ENCODE measurements at regions not wholly inside any gene's neighbourhood (a gene's known extent, or its start where the extent isn't known, plus 50 kb on each side); places are given as distances from the start of the nearest gene placed in this dataset.

DNA sequence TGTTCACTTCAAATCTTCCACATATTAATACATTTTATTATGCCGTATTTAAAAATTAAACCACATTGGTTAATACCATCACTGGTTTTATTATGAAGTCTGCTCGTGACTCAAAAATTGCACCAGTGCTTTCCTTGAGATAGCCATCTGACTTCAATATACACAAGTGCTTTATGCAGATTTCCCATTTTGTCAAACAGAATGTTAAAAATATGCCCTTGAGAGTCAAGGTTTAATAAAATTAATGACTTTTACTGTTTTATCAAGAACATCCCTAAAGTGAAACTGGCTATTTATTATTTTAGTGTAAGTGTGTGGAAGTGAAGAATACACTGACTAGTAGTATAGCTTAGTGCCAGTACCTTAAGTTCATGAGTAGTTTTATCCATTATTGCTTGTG, 139.3 kb upstream of the SOX2 start:
- no peak for DNase-seq
- Histone ChIP-seq H3K27me3 (no peaks in the 10 kb centered on the region), H3K27ac (no peak overlapping the region), H3K4me3 (no peak overlapping the region), H3K4me1 (no peaks in the 10 kb centered on the region), H3K9me3 (no peaks in the 10 kb centered on the region), H3K36me3 (ENCODE audit: low read depth, missing control alignments) (no peaks in the 10 kb centered on the region)
- intact Hi-C loops (cut with DNase I; ENCODE audit: low total_unique reads), result no loop called here
- no peak for TF ChIP-seq POLR2A (IDR thresholded peaks at IDR 0.05)
- TF ChIP-seq, protein P1, sequence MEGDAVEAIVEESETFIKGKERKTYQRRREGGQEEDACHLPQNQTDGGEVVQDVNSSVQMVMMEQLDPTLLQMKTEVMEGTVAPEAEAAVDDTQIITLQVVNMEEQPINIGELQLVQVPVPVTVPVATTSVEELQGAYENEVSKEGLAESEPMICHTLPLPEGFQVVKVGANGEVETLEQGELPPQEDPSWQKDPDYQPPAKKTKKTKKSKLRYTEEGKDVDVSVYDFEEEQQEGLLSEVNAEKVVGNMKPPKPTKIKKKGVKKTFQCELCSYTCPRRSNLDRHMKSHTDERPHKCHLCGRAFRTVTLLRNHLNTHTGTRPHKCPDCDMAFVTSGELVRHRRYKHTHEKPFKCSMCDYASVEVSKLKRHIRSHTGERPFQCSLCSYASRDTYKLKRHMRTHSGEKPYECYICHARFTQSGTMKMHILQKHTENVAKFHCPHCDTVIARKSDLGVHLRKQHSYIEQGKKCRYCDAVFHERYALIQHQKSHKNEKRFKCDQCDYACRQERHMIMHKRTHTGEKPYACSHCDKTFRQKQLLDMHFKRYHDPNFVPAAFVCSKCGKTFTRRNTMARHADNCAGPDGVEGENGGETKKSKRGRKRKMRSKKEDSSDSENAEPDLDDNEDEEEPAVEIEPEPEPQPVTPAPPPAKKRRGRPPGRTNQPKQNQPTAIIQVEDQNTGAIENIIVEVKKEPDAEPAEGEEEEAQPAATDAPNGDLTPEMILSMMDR (IDR thresholded peaks at IDR 0.05), result no peak
- 83 to 87% methylated on average over 2 of the region's 2 CpGs for WGBS, 2 donors

DNA sequence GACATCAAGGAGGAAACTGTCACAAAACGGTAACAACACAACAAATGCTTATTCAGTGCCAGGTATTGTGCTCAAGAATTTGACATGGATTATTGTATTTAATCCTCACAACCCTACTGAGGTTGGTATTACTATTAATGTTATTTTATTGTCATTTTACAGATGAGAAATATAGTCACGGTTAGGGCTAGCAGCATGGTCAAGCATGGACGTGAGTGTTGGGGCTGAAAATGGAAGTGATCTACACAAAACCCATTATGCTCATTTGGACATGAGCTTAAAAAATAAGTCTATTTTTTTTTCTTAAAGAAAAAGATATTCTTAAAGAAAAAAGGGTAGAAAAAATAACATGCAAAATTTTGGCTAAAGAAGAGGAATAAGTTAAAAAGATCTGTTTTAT, 141.3 kb upstream of the SOX2 start:
- Histone ChIP-seq H3K4me1 (no peaks in the 10 kb centered on the region), H3K4me3 (no peak overlapping the region), H3K36me3 (ENCODE audit: low read depth, missing control alignments) (no peaks in the 10 kb centered on the region), H3K27me3 (no peaks in the 10 kb centered on the region), H3K27ac (no peak overlapping the region), H3K9me3 (no peaks in the 10 kb centered on the region)
- intact Hi-C loops (cut with DNase I; ENCODE audit: low total_unique reads), result no loop called here
- no peak for DNase-seq
- WGBS, 2 donors, result 86 to 89% methylated on average over 3 of the region's 3 CpGs
- TF ChIP-seq, protein P1 (IDR thresholded peaks at IDR 0.05), result no peak
- no peak for TF ChIP-seq POLR2A (IDR thresholded peaks at IDR 0.05)

DNA sequence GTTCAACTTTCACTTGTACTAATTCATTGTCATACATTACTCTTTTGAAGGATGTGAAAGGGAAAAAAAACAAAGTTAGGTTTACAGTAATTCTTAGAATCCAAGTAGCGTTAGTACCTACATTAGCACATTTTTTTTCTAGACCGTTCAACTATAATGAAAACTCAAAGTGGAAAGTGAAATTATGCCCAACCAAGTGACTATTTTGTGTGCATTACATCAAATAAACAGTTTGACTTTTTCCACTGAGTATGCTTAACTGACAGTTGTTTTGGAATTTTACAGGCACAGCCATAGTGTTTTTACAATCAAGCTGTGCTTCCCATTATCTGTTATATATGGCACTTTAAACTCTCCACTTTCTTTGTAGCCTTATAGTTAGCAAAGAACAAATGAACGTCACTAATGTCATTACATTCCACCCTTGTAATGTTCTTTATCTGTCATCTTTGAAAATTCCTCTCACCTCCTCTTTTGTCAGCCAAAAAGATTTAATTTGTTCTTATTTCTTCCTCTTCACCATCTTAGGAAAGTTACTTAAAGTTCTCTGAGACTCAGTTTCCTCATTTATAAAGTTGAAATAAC, 142.3 kb upstream of the SOX2 start:
- 81 to 83% methylated on average over 3 of the region's 3 CpGs for WGBS, 2 donors

DNA sequence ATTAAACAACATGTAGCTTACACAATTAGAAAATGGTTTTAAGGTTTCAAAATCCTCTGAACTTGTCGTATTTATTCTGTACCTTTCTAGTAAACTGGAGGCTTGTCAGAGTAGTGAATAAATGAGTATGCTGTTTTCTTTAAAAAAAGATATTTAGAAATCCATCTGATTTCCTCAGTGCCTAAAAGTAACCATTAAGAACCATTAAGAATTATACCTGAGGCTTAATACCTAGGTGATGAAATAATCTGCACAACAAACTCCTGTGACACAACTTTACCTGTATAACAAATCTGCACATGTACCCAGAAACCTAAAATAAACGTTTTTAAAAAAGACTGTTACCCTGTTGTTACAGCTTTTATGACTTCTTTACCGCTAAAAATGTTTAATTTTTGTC, 143.0 kb upstream of the SOX2 start:
- Histone ChIP-seq H3K36me3 (ENCODE audit: low read depth, missing control alignments) (no peaks in the 10 kb centered on the region), H3K27me3 (no peaks in the 10 kb centered on the region), H3K27ac (no peak overlapping the region), H3K4me3 (no peak overlapping the region), H3K4me1 (no peaks in the 10 kb centered on the region), H3K9me3 (no peaks in the 10 kb centered on the region)
- no peak for DNase-seq
- no peak for TF ChIP-seq POLR2A (IDR thresholded peaks at IDR 0.05)
- TF ChIP-seq, protein P1 (IDR thresholded peaks at IDR 0.05), result no peak
- intact Hi-C loops (cut with DNase I; ENCODE audit: low total_unique reads), result no loop called here
- WGBS, 2 donors, result 73 to 74% methylated on average over 3 of the region's 3 CpGs

More for the DNA sequence above, 142.3 kb upstream of the SOX2 start:
- no peak for DNase-seq
- no peaks in the 10 kb centered on the region for H3K27me3 ChIP-seq
- no peaks in the 10 kb centered on the region for H3K9me3 ChIP-seq
- TF ChIP-seq, protein P1 (IDR thresholded peaks at IDR 0.05), result no peak
- no peak for TF ChIP-seq POLR2A (IDR thresholded peaks at IDR 0.05)
- intact Hi-C loops (cut with DNase I; ENCODE audit: low total_unique reads), result no loop called here
- no peaks in the 10 kb centered on the region for H3K36me3 ChIP-seq (ENCODE audit: low read depth, missing control alignments)
- H3K4me1 ChIP-seq, result no peaks in the 10 kb centered on the region
- no peak overlapping the region for H3K27ac ChIP-seq
- H3K4me3 ChIP-seq, result no peak overlapping the region

DNA sequence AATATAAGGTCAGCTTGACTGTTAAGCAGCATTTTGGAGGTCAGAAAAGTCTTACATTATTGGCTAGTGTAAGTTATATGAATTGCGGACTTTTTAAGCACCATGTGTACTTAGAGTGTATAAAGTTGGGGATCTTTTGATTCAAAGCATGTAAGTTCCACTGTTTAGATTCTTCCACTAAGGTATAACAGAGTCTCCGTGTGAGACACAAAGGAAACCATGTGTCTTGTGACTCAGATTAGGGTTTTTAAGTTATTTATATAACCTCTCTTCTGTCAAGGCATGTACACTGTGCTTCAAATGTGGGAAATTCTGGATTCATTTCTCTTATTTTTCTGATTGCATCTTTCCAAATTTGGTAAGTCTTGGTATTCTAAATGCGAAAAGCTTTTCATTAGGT, 143.5 kb upstream of the SOX2 start:
- no peak overlapping the region for H3K27ac ChIP-seq
- no peak for DNase-seq
- H3K27me3 ChIP-seq, result no peaks in the 10 kb centered on the region
- no peaks in the 10 kb centered on the region for H3K9me3 ChIP-seq
- H3K36me3 ChIP-seq (ENCODE audit: low read depth, missing control alignments), result no peaks in the 10 kb centered on the region
- TF ChIP-seq POLR2A (IDR thresholded peaks at IDR 0.05), result no peak
- TF ChIP-seq, protein P1 (IDR thresholded peaks at IDR 0.05), result no peak
- no peaks in the 10 kb centered on the region for H3K4me1 ChIP-seq
- no peak overlapping the region for H3K4me3 ChIP-seq
- 83 to 85% methylated on average over 3 of the region's 3 CpGs for WGBS, 2 donors
- intact Hi-C loops (cut with DNase I; ENCODE audit: low total_unique reads), result no loop called here

Measured in testis (tissue), 2 donors.